ENCODE measurements at regions not wholly inside any gene's neighbourhood (a gene's known extent, or its start where the extent isn't known, plus 50 kb on each side); places are given as distances from the start of the nearest gene placed in this dataset.

DNA sequence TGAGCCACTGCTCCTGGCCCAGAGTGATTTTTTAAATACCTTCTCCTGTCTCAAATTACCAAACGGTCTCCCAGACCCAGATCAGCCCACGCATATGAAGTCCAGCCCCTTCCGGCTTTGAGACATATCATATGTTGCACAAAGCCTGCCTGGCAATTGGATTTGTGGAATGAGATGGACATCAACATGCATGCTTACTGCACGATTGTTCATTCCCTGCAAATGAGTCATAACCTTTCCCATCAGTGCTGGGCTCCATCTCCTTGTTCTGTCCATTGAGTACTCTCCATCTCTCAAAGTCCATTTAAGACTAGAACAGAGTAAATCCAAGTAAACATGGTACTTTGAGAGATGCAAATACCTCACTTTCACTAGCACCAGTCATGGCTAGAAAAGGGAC is 612.2 kb upstream of the USP24 start:
- TF ChIP-seq, protein P1, sequence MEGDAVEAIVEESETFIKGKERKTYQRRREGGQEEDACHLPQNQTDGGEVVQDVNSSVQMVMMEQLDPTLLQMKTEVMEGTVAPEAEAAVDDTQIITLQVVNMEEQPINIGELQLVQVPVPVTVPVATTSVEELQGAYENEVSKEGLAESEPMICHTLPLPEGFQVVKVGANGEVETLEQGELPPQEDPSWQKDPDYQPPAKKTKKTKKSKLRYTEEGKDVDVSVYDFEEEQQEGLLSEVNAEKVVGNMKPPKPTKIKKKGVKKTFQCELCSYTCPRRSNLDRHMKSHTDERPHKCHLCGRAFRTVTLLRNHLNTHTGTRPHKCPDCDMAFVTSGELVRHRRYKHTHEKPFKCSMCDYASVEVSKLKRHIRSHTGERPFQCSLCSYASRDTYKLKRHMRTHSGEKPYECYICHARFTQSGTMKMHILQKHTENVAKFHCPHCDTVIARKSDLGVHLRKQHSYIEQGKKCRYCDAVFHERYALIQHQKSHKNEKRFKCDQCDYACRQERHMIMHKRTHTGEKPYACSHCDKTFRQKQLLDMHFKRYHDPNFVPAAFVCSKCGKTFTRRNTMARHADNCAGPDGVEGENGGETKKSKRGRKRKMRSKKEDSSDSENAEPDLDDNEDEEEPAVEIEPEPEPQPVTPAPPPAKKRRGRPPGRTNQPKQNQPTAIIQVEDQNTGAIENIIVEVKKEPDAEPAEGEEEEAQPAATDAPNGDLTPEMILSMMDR (IDR thresholded peaks at IDR 0.05) = no peak
- no peak for TF ChIP-seq POLR2A (IDR thresholded peaks at IDR 0.05)

Measured in lower leg skin (tissue), 3 donors.